Ishikawa (cell line): ENCODE measurements at regions not wholly inside any gene's neighbourhood (a gene's known extent, or its start where the extent isn't known, plus 50 kb on each side); places are given as distances from the start of the nearest gene placed in this dataset.

Experiments used
- EP300 ChIP-seq: IDR thresholded peaks from 2 replicates; pipeline ENCODE4 v1.6.1; 2012; ENCODE audit warnings: borderline replicate concordance
- MAX ChIP-seq: IDR thresholded peaks from 2 replicates; pipeline ENCODE4 v1.6.1; 2012
- RAD21 ChIP-seq: IDR thresholded peaks from 2 replicates; pipeline ENCODE4 v1.6.1; 2012; ENCODE audit warnings: low read depth
- TEAD4 ChIP-seq: IDR thresholded peaks from 2 replicates; pipeline ENCODE4 v1.6.1; 2012
- YY1 ChIP-seq: IDR thresholded peaks from 2 replicates; pipeline ENCODE4 v1.6.1; 2012; ENCODE audit warnings: low read depth
- ZBTB7A ChIP-seq: IDR thresholded peaks from 2 replicates; pipeline ENCODE4 v1.6.1; 2012; ENCODE audit warnings: low read depth

GRCh38 chr18:43651057-43651456 lies 373.8 kb upstream of the SYT4 start:
- TF ChIP-seq MAX (no peak), YY1 (no peak), TEAD4 (no peak), EP300 (no peak), RAD21 (no peak), ZBTB7A (no peak)
